ENCODE measurements at regions not wholly inside any gene's neighbourhood (a gene's known extent, or its start where the extent isn't known, plus 50 kb on each side); places are given as distances from the start of the nearest gene placed in this dataset.
A peak's percentile ranks its signal among the peaks of the same experiment; 100 is the strongest.
"Not testable (repeated sequence)": the region's sequence is repeated elsewhere in the genome, so short reads cannot be mapped to it uniquely, and the experiment has no call there.

- FAIRE-seq: no peak
- DNase-seq (ENCODE audit: extremely low spot score, insufficient read length, low read depth): no peak
Measured at GRCh38 chrX:102784550-102784949, 64.0 kb downstream of the GPRASP3 start.

GRCh38 chrX:102787283-102787682 is 66.7 kb downstream of the GPRASP3 start:
- no peak for FAIRE-seq
- no peak for DNase-seq (ENCODE audit: extremely low spot score, insufficient read length, low read depth)

DNA sequence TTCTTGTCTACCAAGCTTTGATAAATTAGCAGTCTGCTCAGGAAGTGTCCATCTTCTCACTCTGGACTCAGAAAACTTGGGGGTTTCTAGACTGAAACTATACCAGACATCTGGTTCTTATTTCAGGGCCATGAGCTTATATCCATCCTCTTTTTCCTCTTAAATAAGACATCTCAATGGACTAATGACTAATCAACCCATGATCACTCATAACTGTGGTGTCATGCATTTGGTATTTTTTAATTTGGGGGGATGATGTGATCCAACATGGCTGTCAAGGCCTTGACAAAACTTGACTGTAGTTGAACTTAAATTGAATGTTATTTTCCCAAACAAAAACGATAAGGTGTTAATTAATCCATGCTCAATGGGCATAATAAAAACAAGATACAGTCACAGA is 87.8 kb downstream of the GPRASP3 start:
- FAIRE-seq (no peak), DNase-seq (ENCODE audit: extremely low spot score, insufficient read length, low read depth) (no peak)

- FAIRE-seq; DNase-seq (ENCODE audit: extremely low spot score, insufficient read length, low read depth): not testable (repeated sequence)
Measured at GRCh38 chrX:102818269-102818668, 97.7 kb downstream of the GPRASP3 start.

- no peak for DNase-seq (ENCODE audit: extremely low spot score, insufficient read length, low read depth)
- no peak for FAIRE-seq
Measured at GRCh38 chrX:102832661-102833060, 104.4 kb upstream of the RAB40AL start.

DNA sequence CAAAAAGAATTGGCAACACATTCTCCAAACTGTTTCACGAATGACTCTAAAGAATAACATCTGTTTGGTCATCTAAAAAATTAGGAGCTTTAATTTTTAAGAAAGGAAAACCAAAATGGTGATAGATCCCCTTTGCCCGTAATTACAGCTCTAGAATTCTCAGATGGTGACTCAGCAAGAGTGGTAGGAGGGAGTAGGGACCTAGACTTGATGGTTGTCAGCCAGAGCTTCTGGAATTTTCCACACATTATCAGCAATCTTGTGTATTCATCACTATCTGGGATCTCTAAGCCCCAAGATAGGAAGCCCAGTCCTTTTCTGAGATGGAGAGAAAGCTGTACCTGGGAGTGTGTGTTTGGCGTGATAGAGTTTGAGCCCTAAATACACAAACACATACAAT is 103.9 kb upstream of the RAB40AL start:
- FAIRE-seq: no peak
- no peak for DNase-seq (ENCODE audit: extremely low spot score, insufficient read length, low read depth)

- FAIRE-seq (no peak), DNase-seq (ENCODE audit: extremely low spot score, insufficient read length, low read depth) (no peak)
Measured at GRCh38 chrX:102835504-102836146, 101.4 kb upstream of the RAB40AL start.

GRCh38 chrX:102837847-102838246 is 99.2 kb upstream of the RAB40AL start:
- no peak for FAIRE-seq
- no peak for DNase-seq (ENCODE audit: extremely low spot score, insufficient read length, low read depth)

GRCh38 chrX:102840871-102841705 is 96.0 kb upstream of the RAB40AL start:
- DNase-seq (ENCODE audit: extremely low spot score, insufficient read length, low read depth): no peak

GRCh38 chrX:102841706-102842003 is 95.4 kb upstream of the RAB40AL start:
- DNase-seq (ENCODE audit: extremely low spot score, insufficient read length, low read depth) (no peak), FAIRE-seq (no peak)

More at GRCh38 chrX:102840871-102841705, 96.0 kb upstream of the RAB40AL start:
- no peak for FAIRE-seq

DNA sequence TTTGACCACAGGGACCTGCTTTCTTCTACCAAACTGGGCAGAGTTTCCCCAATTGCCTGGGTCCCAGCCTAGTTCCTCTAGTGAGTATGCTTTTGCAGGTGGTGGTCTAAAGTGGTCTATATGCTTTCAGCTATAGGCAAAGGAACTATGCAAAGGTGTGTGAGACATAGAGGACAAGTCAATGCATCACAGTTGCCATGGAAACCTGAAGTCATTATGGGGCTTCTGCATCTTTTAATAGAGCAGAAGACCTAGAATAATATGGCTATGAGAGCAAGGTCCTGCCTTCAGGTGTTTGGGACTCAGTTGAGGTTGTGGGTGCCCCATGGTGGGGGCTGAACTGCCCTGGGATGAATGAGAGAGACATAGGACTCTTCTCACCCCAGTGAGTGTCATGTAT is 92.1 kb upstream of the RAB40AL start:
- FAIRE-seq (no peak), DNase-seq (ENCODE audit: extremely low spot score, insufficient read length, low read depth) (no peak)

- DNase-seq (ENCODE audit: extremely low spot score, insufficient read length, low read depth) (no peak), FAIRE-seq (no peak)
Measured at GRCh38 chrX:102846544-102847236, 90.4 kb upstream of the RAB40AL start.

GRCh38 chrX:102847362-102847761 is 89.7 kb upstream of the RAB40AL start:
- FAIRE-seq: no peak
- no peak for DNase-seq (ENCODE audit: extremely low spot score, insufficient read length, low read depth)

DNA sequence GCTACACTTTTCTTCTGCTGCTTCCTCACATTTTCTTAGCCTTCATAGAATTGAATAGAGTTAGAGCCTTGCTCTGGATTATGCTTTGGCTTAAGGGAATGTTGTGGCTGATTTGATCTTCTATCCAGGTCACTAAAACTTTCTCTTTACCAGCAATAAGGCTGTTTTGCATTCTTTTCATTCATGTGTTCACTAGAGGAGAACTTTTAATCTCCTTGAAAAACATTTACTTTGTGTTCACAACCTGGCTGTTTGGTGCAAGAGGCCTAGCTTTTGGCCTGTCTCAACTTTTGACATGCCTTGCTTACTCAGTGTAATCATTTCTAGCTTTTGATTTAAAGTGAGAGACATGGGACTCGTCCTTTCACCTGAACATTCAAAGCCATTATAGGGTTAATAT is 87.7 kb upstream of the RAB40AL start:
- no peak for DNase-seq (ENCODE audit: extremely low spot score, insufficient read length, low read depth)
- no peak for FAIRE-seq

- FAIRE-seq; DNase-seq (ENCODE audit: extremely low spot score, insufficient read length, low read depth): not testable (repeated sequence)
Measured at GRCh38 chrX:102858826-102859549, 78.1 kb upstream of the RAB40AL start.

- FAIRE-seq (no peak), DNase-seq (ENCODE audit: extremely low spot score, insufficient read length, low read depth) (no peak)
Measured at GRCh38 chrX:102859550-102859871, 77.6 kb upstream of the RAB40AL start.

DNA sequence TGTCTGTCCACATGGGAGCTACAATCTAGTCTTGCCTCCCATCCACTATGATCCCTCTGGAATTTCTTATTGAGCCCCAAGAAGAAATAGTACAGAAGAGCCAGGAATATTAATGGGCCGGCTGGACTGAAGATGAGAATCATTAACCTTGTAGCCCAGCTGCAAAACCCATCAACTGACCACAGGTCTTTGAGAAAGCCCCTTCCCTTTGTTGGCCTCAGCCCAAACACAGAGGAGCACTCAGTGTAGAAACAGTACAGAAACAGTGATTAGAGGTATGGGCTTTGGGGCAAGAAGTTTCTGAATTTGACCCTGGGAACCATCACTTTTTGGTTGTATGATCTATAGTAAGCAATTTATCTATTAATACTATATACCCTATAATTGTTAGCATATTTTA is 76.8 kb upstream of the RAB40AL start:
- DNase-seq (ENCODE audit: extremely low spot score, insufficient read length, low read depth): no peak
- FAIRE-seq: no peak

DNA sequence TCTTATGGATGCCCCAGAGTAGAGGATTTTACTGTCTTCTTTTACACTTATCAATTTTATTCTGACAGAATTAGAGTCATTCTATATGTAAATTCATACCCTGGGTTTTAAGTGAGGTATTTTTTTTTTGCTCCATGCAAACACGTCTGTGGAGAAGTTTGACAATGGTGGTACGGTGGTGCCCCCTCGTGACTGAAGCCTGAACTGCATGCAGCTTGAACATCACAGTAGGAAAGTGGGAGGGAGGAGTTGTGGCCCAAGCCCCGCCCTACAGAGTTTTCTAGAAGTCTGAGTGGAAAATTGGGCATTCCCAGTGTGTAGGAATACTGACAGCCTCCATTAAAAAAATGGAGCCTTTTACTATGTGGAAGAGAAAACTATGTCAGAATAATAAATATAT is 73.3 kb upstream of the RAB40AL start:
- FAIRE-seq (peak; percentile 70), DNase-seq (ENCODE audit: extremely low spot score, insufficient read length, low read depth) (peak; percentile 11)

- FAIRE-seq (no peak), DNase-seq (ENCODE audit: extremely low spot score, insufficient read length, low read depth) (no peak)
Measured at GRCh38 chrX:102866981-102867656, 70.0 kb upstream of the RAB40AL start.

DNA sequence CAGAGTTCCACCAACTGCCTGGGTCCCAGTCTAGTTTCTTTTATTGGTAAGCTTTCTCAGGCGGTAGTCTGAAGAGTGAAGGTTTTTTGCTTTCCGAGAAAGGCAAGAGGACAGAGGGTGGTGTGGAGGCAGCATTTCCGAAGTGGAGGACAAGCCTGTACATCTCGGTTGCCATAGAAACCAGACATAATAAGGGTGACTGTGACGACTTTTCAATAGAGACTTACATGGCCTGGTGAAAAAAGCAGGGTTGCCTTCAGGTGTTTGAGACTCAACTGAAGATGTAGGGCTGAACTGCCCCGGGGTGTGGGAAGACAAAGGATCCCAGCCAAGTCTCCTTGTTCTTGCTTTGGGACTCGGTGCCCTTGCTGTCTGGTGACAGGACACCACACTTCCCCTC is 53.6 kb upstream of the RAB40AL start:
- DNase-seq (ENCODE audit: extremely low spot score, insufficient read length, low read depth): no peak
- no peak for FAIRE-seq
